HPDE6-E6E7 (cell line): ENCODE measurements at regions not wholly inside any gene's neighbourhood (a gene's known extent, or its start where the extent isn't known, plus 50 kb on each side); places are given as distances from the start of the nearest gene placed in this dataset.
A peak's percentile ranks its signal among the peaks of the same experiment; 100 is the strongest.

Experiments used
- DNase-seq: peaks from one replicate; pipeline ENCODE4 v3.0.0; 2011; ENCODE audit warnings: missing footprints; ENCODE audit errors: extremely low spot score

DNA sequence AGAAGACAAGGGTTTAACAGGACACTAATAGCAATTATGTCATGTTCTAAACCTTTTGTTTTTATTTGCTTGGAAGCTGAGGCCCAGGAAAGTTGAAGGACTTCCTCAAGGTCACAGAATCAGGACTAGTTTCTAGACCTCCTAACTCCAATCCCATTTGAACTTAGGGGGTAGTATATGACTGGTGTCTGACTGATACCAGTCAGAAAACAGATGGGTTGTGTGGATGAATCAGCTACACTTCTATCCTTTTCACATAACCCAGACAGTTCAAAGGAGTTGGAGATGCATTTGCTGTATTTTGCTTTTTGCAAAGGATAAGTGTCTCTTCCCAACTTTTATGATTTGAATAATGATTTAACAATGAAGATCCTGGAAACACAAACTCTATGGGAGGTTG is 322.5 kb downstream of the HLX start:
- DNase-seq: no peak

- peak; percentile 12 for DNase-seq
Measured at GRCh38 chr1:221203224-221204054, 324.2 kb downstream of the HLX start.

DNA sequence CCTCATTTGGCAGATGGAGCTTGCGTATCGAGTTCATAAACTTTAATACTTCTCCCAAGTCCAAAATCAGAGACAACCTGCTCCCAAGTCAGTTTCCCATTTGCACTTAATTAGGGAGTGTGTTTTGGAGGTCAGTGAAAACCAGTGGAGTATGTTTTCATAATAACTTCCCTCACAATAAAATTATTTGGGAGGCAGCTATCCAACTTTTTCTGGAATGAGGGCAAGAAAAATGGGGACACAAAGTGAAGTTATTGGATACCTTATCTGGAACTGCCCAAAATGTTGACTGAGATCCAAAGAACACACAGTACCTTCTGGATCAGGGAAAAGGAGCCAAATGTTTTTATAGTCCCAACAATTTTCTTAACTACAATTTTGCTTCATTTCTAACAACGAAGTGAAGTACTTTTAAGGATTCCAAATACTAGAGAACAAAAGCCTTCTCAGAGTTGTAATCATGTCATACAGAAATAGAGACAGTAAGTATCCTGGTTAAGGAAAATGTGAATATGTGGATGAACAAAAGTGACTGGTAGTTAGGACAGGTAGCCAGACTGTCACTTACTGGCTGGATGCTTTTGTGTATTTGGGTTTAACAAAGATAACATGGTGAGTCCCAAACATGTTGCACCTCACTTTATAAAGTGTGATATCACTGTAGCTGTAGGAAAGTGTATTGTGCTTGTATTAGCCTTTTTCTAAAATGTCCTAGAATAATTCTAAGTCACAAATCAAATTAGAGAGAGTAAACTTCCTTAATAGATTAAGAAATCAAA is 325.0 kb downstream of the HLX start:
- no peak for DNase-seq

DNA sequence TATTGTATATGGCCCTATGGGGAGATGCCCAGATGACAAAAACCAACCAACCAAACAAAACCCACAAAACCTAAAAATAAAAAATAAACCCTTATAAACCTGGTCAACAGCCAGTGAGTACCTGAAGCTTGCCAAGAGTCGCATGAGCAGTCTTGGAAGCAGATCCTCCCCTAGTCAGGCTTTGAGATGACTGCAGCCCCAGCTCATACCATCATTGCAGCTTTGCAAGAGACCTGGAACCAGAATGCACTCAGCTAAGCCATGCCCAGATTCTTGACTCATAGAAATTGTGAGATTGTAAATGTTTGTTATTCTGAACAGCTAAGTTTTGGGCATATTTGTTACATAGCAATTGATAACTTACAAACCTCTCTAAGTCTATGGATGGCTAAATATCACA is 326.8 kb downstream of the HLX start:
- DNase-seq: no peak

DNA sequence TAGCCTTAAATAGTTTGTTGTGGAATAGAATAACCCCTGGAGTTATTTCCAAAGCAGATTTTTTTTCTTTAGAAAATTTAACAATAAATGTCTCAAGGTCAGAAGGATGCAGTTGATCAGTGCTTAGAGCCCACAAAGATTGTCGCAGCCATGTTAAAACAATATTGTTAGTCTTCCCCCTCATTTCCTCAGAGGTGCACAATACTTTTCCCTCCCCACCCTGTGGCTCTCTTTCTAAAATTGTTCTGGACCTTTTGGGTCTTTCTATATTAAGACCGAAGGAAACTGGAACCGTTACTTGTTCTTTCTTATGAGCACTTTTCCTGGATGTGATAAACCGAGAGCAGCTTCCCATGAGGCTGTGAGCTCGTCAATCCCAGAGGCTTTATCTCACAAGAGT is 333.7 kb downstream of the HLX start:
- no peak for DNase-seq

- DNase-seq: no peak
Measured at GRCh38 chr1:221217029-221217428, 337.8 kb downstream of the HLX start.

DNA sequence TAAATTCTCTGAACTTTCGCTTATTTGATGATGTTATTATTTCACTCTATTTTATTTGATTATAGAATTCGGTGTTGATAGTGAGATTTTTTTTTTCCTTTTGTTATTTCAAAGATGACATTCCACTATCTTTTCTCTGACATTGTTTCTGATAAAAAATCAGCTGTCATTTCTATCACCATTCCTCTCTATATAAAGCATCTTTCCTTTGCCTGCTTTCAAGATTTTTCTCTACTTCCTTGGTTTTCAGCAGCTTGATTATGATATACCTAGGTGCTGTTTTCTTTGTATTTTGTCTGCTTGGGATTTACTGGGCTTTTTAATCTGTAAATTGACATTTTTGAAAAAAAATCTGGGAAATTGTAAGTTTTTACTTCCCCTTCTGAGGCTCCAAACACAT is 344.0 kb downstream of the HLX start:
- DNase-seq: no peak

DNA sequence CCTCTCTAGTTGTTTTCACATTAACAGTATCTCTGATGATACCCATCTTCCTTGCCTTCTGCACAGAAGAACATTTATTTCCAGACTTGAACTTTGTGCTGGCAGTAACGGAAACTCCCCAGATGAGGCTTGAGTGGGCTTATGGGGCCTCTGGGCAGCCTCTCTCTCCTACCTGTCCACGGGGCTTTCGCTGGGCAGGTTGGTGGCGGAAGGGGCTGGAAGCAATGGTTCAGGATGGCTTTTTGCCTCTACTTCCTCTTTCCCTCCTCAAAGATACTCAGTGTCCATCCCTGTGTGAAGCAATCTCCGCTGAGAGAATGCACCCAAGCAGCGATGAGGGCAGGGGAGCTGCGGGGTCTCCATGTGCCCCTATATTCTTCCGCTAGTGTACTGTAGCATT is 348.2 kb downstream of the HLX start:
- no peak for DNase-seq

DNA sequence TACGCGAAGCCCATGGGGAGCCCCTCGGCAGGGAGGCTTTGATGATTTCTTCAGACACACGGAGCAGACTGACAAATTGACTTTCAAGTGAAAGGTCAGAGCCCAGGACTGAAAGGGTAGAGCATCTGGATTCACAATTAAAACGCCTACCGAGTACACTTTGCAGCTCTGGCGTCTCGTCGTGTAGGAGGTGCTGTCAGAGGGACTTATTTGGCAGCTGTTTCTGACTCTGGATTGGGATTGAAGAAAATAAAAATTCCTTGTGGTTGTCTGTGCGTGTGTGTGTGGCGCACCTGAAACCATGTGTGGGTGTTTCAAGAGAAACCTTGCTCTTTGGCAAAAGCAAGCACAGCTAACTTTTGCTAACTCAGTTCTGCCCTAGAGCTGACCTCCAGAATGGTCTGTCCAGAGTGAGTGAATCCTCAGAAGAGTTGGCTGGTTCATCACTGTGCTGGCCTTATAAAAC is 348.7 kb downstream of the HLX start:
- no peak for DNase-seq

GRCh38 chr1:221228594-221228993 is 349.4 kb downstream of the HLX start:
- DNase-seq: no peak

DNA sequence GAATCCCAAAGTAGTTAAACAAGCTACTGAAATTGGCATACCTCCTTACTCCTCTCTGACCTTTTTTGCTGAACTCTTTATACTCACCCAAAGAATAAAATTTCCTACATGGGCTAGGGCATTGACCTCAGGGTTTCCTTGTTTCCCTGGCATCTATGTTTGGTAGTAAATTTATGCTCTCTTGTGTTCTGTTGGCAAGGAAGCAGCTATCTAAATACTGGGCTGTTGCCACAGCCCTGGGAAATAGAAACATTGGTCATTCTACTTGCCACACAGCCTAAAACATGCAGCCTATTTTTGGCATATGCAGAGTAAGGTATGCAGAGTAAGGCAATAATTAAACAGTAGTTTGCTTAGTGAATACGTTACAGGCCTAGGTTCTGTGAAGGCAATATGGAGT is 351.4 kb downstream of the HLX start:
- DNase-seq: no peak

GRCh38 chr1:221234791-221235190 is 355.5 kb downstream of the HLX start:
- no peak for DNase-seq

DNA sequence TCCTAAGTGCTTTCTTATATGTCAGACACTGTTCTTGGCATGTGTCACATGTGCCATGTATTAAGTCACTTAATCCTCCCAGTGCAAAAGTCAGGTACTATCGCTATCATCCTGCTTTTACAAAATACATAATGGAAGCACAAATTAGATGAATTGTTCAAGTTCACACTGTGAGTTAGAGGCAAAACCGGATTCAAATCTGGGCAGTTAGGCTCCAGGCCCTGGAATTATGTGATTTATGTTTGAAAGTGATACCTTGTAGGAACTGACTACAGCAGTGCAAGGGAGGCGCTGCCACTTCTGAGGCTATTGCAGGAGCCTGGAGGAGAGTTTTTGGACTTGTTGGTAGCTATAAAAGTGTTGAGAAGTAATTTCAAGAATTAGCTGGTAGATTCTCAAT is 358.3 kb downstream of the HLX start:
- DNase-seq: no peak

DNA sequence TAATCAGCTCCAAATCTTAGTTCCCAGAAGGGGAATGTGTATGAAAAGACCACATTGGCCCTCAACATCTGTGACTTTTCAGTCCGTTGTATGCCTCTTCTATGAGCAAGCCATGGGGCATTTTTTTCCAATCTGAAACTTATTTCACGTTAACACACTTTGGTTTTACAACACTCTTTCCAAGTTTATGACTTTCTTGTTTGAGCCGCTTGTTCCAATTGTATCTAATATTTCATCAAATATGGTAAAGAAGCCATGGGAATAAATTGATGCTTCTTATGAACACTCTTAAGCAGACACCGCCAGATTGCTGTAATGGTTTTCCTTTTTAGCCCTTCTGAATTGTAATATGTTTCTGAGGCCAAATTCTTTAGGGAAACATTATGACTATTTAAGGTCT is 359.9 kb downstream of the HLX start:
- no peak for DNase-seq

DNA sequence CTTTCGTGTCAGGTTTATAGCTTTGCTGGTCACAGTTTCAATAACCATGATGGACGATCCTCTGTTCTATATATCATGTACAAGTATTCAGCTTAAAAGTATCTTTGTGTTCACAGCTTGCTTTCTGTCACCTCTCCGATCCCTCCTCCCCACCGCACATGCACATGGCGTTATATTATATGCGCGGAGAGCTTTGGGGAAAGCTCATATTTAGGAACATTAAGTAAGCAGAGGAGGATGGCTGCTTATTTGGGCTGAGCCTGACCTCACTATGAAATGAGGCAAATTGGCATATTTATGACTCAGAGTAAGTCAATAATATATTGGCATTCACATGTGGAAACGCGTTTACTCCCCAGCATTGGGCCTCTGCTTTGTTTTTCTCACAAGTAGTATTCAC is 360.5 kb downstream of the HLX start:
- DNase-seq: no peak

GRCh38 chr1:221240690-221241089 is 361.4 kb downstream of the HLX start:
- DNase-seq: no peak

DNA sequence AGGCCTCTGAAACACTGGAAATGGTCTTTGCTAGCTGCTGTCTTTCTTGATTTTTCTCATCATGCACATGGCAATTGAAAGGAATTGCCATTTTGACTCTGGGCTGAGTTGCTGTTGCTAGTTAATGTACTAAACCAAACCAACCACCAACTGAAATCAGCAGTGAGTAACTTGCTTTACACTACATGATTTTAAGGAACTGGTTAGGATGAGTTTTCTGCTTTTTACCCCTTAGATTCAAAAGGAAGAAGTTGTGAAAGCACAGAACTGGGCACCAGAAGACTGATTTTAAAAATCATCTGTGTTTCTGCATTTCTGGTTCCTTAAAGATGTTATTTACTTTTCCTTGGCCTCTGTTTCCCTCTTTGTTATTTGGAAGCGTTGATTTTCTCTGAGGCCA is 361.9 kb downstream of the HLX start:
- no peak for DNase-seq

DNA sequence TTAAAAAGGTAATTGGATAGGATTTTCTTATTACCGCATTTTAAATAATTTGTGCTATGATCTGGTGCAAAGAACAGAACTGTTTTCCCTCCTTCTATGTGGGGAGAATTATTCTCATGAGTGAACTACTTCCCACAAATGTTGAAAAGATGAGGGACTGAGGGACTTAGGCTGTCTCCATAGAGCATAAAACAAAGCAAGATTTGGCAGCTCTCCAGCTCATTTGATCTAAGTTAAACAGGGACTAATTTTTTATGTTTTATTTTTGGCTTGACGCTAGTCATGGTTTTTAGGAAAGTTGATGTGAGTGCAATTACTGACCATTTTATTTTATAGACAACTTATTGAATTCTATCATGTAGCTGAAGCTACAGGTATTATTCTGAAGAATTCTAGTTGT is 362.3 kb downstream of the HLX start:
- DNase-seq: no peak

DNA sequence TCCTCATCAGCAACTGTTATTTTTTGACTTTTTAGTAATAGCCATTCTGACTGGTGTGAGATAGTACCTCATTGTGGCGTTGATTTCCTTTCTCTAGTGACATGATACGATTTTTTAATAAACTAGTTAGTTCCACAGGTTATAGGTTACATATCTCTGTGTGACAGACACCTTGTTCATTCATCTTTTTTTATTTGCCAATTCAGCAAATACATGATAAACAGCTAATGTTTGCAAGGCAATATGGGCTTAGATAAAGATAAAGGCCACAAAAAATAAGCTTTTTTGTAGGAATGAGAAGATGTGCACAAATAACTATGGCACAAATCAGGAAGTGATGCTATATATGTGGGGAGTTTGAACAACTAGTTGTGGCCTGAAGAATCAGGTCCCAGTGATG is 366.8 kb downstream of the HLX start:
- DNase-seq: no peak

- DNase-seq: no peak
Measured at GRCh38 chr1:221246628-221247415, 367.6 kb downstream of the HLX start.

GRCh38 chr1:221251580-221251979 is 372.3 kb downstream of the HLX start:
- DNase-seq: no peak

- DNase-seq: no peak
Measured at GRCh38 chr1:221254813-221255212, 375.6 kb downstream of the HLX start.
